B cell (primary cell): ENCODE measurements at regions not wholly inside any gene's neighbourhood (a gene's known extent, or its start where the extent isn't known, plus 50 kb on each side); places are given as distances from the start of the nearest gene placed in this dataset.

Source experiments
- ATAC-seq: fragments of 200-7000 bp; cut with Tn5 transposase; one replicate; pipeline ENCODE4 v1.10.0; 2021; ENCODE audit warnings: low read depth, mild to moderate bottlenecking, moderate number of reproducible peaks, moderate library complexity
- CTCF ChIA-PET: fragments of 350-600 bp; sonication (Branson Sonifier 250); formaldehyde crosslinking; loops from one replicate; lab custom pipeline; 2021; ENCODE audit warnings: antibody characterized with exemption, inconsistent platforms; lab: Charles Lee
- POLR2A ChIA-PET: fragments of 350-600 bp; sonication (Branson Sonifier 250); formaldehyde crosslinking; loops from one replicate; lab custom pipeline; 2021; ENCODE audit warnings: antibody characterized with exemption; lab: Charles Lee
- DNase-seq: peaks from one replicate; pipeline ENCODE4 v3.0.0; 2013
- H2AFZ ChIP-seq: 2 replicates; pipeline ENCODE4 v1.6.1; 2012; ENCODE audit warnings: mild to moderate bottlenecking, low read depth, low read length; ENCODE audit not compliant: insufficient read depth, poor library complexity, severe bottlenecking
- H3K27ac ChIP-seq, 2 donors: 1 replicate in 1 of 2; 2 replicates in 1 of 2; pipeline ENCODE4 v1.5.1; 2012 to 2013; ENCODE audit warnings: low read length in 2 of 2, mild to moderate bottlenecking in 2 of 2, moderate library complexity in 1 of 2
- H3K27me3 ChIP-seq, 4 experiments: fragments of 200-600 bp in 1 of 4; sonication (generic) in 1 of 4; replicated peaks in 1 of 4; 1 replicate in 2 of 4; 2 replicates in 2 of 4; pipeline versions ENCODE4 v1.6.1 to v1.7.0; 2013 to 2016; ENCODE audit warnings: low read length in 3 of 4, mild to moderate bottlenecking in 2 of 4, mixed read lengths in 1 of 4, moderate library complexity in 1 of 4; ENCODE audit not compliant: insufficient read depth in 4 of 4, control insufficient read depth in 3 of 4; ENCODE audit errors: control extremely low read depth in 1 of 4
- H3K36me3 ChIP-seq, 2 experiments: replicated peaks in 1 of 2; 1 replicate in 1 of 2; 2 replicates in 1 of 2; pipeline versions ENCODE4 v1.6.1 to v1.7.1; 2013; ENCODE audit warnings: low read length in 1 of 2; ENCODE audit not compliant: insufficient read depth in 2 of 2, control insufficient read depth in 1 of 2; ENCODE audit errors: control extremely low read depth in 1 of 2, extremely low read depth in 1 of 2
- H3K4me1 ChIP-seq, 2 donors: fragments of 200-600 bp in 1 of 2; sonication (generic) in 1 of 2; 1 replicate in 1 of 2; 2 replicates in 1 of 2; pipeline versions ENCODE4 v1.5.1 to v1.6.1; 2013 to 2017; ENCODE audit warnings: low read length in 2 of 2; ENCODE audit not compliant: control insufficient read depth in 2 of 2, insufficient read depth in 2 of 2
- H3K4me2 ChIP-seq: replicated peaks from 2 replicates; pipeline ENCODE3; 2012; ENCODE audit warnings: mild to moderate bottlenecking, low read depth, low read length; ENCODE audit not compliant: poor library complexity, severe bottlenecking
- H3K4me3 ChIP-seq, 5 experiments: fragments of 200-600 bp in 1 of 5; sonication (generic) in 1 of 5; 1 replicate in 3 of 5; 2 replicates in 2 of 5; pipeline versions ENCODE4 v1.5.1 to v1.7.0; 2011 to 2016; ENCODE audit warnings: low read length in 4 of 5, mild to moderate bottlenecking in 4 of 5, low read depth in 2 of 5, control low read depth in 1 of 5, moderate library complexity in 1 of 5; ENCODE audit not compliant: insufficient read depth in 1 of 5; ENCODE audit errors: control extremely low read depth in 1 of 5, extremely low read depth in 1 of 5
- H3K79me2 ChIP-seq: fragments of 200-600 bp; sonication (generic); one replicate; pipeline ENCODE4 v1.6.0; 2016; ENCODE audit warnings: low read length; ENCODE audit not compliant: control insufficient read depth, insufficient read depth
- H3K9ac ChIP-seq: fragments of 200-600 bp; sonication (generic); 2 replicates; pipeline ENCODE4 v1.6.1; 2017; ENCODE audit warnings: mild to moderate bottlenecking, low read length, moderate library complexity
- H3K9me3 ChIP-seq, 3 donors: one replicate each; pipeline versions ENCODE4 v1.6.1 to v1.7.1; 2013; ENCODE audit warnings: low read length in 2 of 3; ENCODE audit not compliant: control insufficient read depth in 2 of 3, insufficient read depth in 1 of 3; ENCODE audit errors: control extremely low read depth in 1 of 3
- H4K20me1 ChIP-seq: 2 replicates; pipeline ENCODE4 v1.6.0; 2012; ENCODE audit warnings: mild to moderate bottlenecking, low read length; ENCODE audit not compliant: insufficient read depth, control insufficient read depth, poor library complexity, severe bottlenecking
- H3K27ac Mint-ChIP-seq: one replicate; pipeline ENCODE4 v1.8.0; 2021; ENCODE audit warnings: mixed read lengths
- H3K27me3 Mint-ChIP-seq: one replicate; pipeline ENCODE4 v1.8.0; 2021; ENCODE audit warnings: mixed read lengths
- H3K4me1 Mint-ChIP-seq: one replicate; pipeline ENCODE4 v1.8.0; 2021; ENCODE audit warnings: mixed read lengths
- H3K4me3 Mint-ChIP-seq: one replicate; pipeline ENCODE4 v1.8.0; 2021; ENCODE audit warnings: mixed read lengths
- H3K9me3 Mint-ChIP-seq: one replicate; pipeline ENCODE4 v1.8.0; 2022; ENCODE audit warnings: mixed read lengths; ENCODE audit not compliant: insufficient read depth
- CTCF ChIP-seq: fragments of 200-600 bp; IDR thresholded peaks from one replicate; pipeline ENCODE4 v1.8.0; 2022; ENCODE audit warnings: antibody characterized with exemption, mild to moderate bottlenecking
- EZH2 ChIP-seq: IDR thresholded peaks from 2 replicates; pipeline ENCODE4 v1.6.1; 2012; ENCODE audit warnings: borderline replicate concordance, low read depth, mild to moderate bottlenecking, moderate library complexity, low read length; ENCODE audit not compliant: insufficient read depth, poor library complexity, severe bottlenecking
- WGBS: methylation state at CpG from one replicate; pipeline ENCODE4 v1.1.5; 2013; ENCODE audit warnings: missing lambda C conversion rate; ENCODE audit not compliant: insufficient coverage; 5-methylcytosine and 5-hydroxymethylcytosine counted together
- intact Hi-C: fragments of 100-400 bp; cut with micrococcal nuclease; formaldehyde crosslinking; loops from one replicate; pipeline ENCODE4 v1.10.0; 2022

DNA sequence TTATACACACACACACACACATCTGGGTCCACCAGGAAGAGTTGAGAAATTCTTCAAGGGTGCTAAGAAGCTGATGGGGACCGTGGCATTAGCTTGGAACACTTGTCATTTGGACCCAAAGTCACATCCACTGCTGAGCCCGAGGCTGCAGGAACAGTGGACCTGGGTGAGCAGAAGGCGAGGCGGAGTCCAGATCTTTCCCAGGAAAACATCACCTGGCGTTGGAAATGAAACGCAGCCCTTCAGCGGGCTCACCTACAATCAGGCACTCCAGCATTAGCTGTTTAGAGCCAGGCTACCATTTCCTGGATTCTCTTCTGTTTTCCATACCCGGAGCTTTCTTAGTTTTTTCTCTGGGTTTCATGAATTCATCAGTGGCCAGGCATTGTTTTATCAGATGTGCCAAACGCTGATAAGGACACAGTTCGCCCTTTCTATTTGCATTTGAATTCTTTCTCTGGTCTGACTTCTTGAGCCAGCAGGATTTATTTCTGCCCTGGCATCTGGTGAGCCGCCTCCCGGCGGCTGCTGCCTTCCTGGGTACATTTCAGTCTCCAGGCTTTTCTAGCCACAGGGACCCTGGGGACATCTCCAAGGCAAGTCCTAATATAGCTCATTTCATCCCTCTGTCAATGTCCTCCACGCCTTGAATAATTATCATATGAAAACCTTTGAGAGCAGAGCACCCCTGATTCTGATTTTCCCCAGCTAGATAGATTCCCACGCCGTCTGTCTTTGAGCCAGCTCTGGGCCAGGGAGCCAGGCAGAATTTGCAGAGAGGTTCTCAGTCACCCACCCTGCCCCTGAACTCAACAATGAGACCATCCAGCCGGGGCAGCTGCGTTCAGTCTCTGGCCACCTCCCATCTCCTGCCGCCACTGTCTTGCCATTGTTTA, 170.9 kb downstream of the TTLL2 start:
- no peak overlapping the region for H3K4me3 ChIP-seq
- DNase-seq (no peak), ATAC-seq (no peak)
- no peak overlapping the region for H3K9ac ChIP-seq
- no peak overlapping the region for H3K4me2 ChIP-seq
- H3K9me3 ChIP-seq = peaks cover 0 to 16% (median 0%) of the 10 kb centered on the region in 3 donors
- TF ChIP-seq CTCF = no peak
- no peak for TF ChIP-seq EZH2
- intact Hi-C loops = no loop called here
- H3K27ac Mint-ChIP-seq = no peak overlapping the region
- no peaks in the 10 kb centered on the region for H3K36me3 ChIP-seq
- no peaks in the 10 kb centered on the region for H3K9me3 Mint-ChIP-seq
- H3K4me1 ChIP-seq = no peaks in the 10 kb centered on the region
- peaks cover 0 to 2% (median 0%) of the 10 kb centered on the region in 4 experiments for H3K27me3 ChIP-seq
- H3K79me2 ChIP-seq = no peaks in the 10 kb centered on the region
- H3K4me3 Mint-ChIP-seq = no peak overlapping the region
- ChIA-PET CTCF (no interaction called here), POLR2A (no interaction called here)
- 74% methylated on average over 17 of the region's 19 CpGs for WGBS
- peaks cover 15% of the 10 kb centered on the region for H3K27me3 Mint-ChIP-seq
- H3K27ac ChIP-seq = no peak overlapping the region
- no peaks in the 10 kb centered on the region for H3K4me1 Mint-ChIP-seq
- no peaks in the 10 kb centered on the region for H4K20me1 ChIP-seq
- no peak overlapping the region for H2AFZ ChIP-seq

- DNase-seq = no peak
- Mint-ChIP-seq H3K9me3 (no peaks in the 10 kb centered on the region), H3K4me1 (no peaks in the 10 kb centered on the region), H3K27ac (no peak overlapping the region), H3K4me3 (no peak overlapping the region), H3K27me3 (peaks cover 15% of the 10 kb centered on the region)
- Histone ChIP-seq H3K27me3 (peaks cover 0 to 2% (median 0%) of the 10 kb centered on the region in 4 experiments), H3K27ac (no peak overlapping the region), H3K36me3 (no peaks in the 10 kb centered on the region), H3K4me3 (no peak overlapping the region), H3K4me1 (no peaks in the 10 kb centered on the region), H4K20me1 (no peaks in the 10 kb centered on the region), H3K9me3 (peaks cover 0 to 16% (median 0%) of the 10 kb centered on the region in 3 donors), H2AFZ (no peak overlapping the region), H3K79me2 (no peaks in the 10 kb centered on the region), H3K4me2 (no peak overlapping the region), H3K9ac (no peak overlapping the region)
- TF ChIP-seq EZH2 (no peak), CTCF (no peak)
- no peak for ATAC-seq
- CTCF ChIA-PET = no interaction called here
- intact Hi-C loops = no loop called here
- POLR2A ChIA-PET = no interaction called here
- WGBS = 85% methylated on average over 7 of the region's 7 CpGs
Measured at GRCh38 chr6:167496707-167497106, 171.8 kb downstream of the TTLL2 start.
